GM19463 (cell line): ENCODE measurements at regions not wholly inside any gene's neighbourhood (a gene's known extent, or its start where the extent isn't known, plus 50 kb on each side); places are given as distances from the start of the nearest gene placed in this dataset.

Experiments used
- ATAC-seq: cut with Tn5 transposase; IDR thresholded peaks from one replicate; pipeline ENCODE4 v1.9.1; 2021; ENCODE audit warnings: mild to moderate bottlenecking, moderate library complexity; ENCODE audit not compliant: unreplicated experiment

GRCh38 chr2:64196963-64197362 is 52.7 kb upstream of the PELI1 start:
- no peak for ATAC-seq

- ATAC-seq: no peak
Measured at GRCh38 chr2:64201151-64201550, 56.9 kb upstream of the PELI1 start.

GRCh38 chr2:64202206-64202845 is 58.1 kb upstream of the PELI1 start:
- ATAC-seq: no peak

DNA sequence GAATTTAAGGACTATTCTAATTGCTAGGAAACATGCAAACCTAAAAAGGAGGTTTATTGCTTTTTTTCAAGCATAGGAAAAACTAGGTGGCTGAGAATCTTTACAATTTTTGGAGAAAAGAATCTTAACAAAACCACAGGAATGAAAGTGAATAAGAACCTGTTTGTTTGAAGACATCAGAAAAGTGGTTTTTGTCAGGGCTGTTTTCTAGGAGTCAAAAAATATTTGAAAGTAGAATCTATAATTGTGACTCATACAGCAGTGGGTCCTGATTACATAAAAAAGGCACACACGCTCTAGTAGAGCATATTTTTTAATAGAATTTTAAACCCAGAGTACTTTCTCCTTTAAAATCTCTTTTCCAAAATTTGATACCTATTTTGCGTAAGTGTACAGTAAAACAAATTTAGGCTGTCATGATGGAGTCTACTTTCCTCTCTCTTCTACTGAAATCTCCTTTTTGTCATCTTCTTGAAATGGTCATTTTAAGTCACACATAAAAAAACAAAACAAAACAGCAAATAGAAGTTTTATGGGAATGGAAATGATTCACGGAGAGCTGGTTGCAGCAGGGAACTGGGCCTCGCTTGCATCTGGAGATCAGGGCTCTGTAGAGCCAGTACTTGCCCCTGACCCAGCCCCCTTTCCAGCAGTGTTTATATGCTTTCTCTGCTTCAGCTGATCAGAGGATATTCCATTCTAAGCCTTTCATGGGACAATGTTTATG is 59.1 kb upstream of the PELI1 start:
- no peak for ATAC-seq

DNA sequence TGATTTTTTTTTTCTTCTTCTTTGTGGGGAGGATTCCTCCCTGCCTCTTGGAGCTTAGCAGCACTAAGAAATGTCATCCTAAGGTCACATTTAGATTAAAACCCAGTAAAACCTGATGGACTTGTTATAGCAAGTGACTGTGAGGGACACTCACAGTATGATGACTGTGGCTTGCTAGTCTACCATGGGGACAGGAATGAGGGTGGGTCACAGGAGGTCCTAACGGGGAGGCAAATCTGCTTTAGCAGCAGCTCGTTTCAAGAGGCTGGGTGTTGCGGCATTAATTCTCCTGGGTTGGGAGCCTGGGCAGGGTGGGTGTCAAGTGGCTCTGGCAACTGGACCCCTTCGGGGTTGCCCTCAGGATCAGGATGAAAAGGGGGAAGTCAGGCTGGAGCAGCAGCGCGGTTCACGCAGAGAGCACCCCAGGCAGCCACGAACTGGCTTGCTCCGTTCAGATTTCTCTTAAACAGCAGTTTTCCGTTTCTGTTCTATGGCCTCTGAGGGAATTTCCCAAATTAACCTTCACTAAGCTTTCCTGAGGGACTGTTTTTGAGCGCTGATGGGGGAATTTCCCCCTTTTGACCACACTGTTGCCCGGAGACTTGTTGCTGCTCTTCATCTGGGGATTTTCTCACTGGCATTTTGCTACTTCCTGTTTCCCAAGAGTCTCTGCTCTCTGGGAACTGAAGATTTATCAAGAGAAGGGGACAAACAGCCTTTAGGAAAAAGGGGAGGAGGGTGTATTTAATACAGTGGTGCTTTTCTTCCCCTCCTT is 59.8 kb upstream of the PELI1 start:
- peak; percentile 78 for ATAC-seq

GRCh38 chr2:64204703-64205102 is 60.5 kb upstream of the PELI1 start:
- ATAC-seq: no peak

GRCh38 chr2:64205415-64205814 is 61.2 kb upstream of the PELI1 start:
- ATAC-seq: no peak

DNA sequence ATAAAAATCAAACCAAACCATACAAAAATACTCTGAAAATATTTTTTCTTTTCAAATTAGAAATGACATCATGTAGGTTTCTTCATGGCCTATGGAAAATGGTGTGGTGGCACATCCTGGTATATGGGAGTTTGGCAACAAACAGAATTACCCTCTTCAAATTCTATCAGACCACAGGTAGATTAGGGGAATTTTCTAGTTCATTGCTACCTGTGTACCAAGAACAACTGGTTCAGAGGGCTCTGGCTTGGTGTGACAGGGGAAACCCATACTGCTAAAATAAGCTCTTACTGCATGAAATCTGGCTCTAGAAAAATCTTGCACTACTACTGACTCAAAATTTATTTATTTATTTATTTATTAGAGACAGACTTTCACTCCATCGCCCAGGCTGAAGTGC is 63.4 kb upstream of the PELI1 start:
- no peak for ATAC-seq

DNA sequence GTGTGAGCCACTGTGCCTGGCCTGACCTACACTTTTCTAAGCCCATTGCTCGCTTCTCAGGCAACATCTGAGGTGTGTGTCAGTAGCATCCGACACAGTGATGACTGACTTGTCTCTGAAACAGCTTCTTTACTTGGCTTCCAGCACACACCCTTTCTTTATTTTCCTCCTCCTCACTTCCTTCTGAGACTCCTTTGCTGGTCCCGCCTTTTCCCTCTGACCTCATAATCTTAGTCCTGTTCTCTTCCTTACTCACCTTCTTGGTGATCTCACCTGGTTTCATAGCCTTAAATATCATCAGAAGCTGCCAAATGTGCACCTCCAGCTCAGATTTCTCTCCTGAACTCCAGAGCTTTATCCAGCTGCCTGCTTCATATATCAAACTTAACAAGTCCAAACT is 66.6 kb upstream of the PELI1 start:
- no peak for ATAC-seq

- ATAC-seq: no peak
Measured at GRCh38 chr2:64211276-64211921, 67.2 kb upstream of the PELI1 start.

DNA sequence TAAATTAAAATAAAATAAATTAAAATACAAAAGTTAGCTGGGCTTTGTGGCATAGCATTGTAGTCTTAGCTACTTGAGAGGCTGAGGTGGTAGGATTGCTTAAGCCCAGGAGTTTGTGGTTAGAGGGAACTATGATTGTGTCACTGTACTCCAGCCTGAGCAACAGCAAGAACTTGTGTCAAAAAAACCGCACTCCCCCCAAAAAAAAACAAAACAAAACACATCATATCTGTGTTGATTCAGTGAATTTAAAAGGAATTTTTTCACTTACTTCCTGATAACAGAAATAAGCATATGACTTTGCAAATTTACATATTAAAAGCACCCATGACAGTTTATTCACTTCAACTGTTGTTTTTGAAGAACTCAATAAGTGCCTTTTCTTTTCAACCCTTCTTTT is 68.1 kb upstream of the PELI1 start:
- no peak for ATAC-seq

DNA sequence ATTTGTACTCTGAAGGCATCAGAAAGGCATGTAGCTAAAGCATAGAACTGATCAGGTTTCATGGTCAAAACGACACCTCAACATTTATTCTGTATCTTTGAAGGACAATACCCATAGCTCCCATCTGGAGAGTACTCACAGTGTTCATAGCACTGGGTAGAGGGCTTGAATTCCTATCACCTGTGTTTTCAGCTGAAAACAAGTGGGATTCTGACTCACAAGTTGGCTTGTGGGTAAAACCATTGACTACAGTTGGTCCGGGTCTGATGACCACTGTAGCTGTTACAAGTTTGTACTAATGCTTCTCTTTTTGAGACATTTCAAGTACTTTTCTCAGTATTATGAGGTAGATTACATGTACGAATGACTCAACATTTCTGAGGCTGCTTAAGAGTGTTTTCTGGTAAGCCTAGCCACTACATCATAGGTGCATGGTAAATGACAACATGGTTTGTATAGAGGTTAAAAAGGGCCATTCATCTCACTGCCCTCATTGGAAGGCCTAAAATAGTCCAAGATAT is 68.6 kb upstream of the PELI1 start:
- peak; percentile 35 for ATAC-seq

GRCh38 chr2:64213532-64214275 is 69.5 kb upstream of the PELI1 start:
- ATAC-seq: peak; percentile 31

- peak; percentile 46 for ATAC-seq
Measured at GRCh38 chr2:64214281-64215115, 70.3 kb upstream of the PELI1 start.

DNA sequence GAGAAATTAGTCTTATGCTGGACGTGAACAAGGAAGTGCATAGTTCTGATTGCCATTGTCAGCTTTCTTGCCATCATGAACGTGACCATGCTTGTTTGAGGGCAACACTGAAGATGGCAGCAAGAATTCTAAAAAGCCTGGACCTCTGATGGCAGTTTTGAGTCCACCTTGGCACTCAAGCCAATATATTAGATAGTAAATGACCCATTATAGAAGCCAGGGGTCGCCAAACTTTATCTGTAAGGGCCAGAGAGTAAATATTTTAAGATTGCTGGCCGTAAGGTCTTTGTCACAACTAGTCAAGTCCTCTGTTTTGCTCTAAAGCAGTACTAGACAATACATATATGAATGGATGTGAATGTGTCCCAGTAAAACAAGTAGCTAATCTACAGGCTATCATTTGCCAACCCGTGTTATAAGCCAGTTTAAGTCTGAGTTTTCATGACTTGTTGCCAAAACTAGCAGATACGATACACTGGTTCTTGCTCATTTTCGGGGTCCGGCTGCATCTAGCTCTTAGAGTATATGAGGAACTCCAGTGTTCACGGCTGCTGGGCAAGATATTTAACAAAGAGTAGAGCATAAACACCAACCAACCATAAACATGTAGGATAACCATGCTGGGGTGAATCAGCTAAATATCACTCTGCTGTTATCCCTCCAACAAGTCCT is 73.1 kb upstream of the PELI1 start:
- ATAC-seq: no peak

DNA sequence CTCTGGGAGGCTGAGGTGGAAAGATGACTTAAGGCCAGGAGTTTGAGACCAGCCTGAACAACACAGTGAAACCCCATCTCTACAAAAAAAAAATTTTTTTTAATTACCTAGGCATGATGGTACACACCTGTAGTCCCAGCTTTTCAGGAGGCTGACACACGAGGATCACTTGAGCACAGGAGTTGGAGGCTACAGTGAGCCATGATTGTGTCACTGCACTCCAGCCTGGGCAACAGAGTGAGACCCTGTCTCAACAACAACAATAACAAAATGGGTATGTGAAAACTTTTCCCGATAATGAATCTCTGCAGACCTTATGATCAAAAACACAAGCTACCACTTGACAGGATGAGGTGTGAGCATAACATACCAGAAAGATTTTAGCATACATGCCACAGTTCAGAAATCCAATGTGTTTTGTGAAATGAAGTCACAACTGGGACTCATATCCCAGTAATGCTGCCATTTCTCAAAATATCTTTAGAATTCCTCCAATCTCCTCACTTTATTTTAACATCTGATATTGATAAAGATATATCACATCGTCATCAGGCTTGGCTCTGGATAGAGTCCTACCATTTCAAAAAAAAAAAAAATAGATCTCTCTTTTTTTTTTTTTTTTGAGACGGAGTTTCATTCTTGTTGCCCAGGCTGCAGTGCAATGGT is 74.0 kb upstream of the PELI1 start:
- ATAC-seq: no peak

GRCh38 chr2:64219149-64219548 is 74.9 kb upstream of the PELI1 start:
- ATAC-seq: no peak

GRCh38 chr2:64220265-64220664 is 76.0 kb upstream of the PELI1 start:
- ATAC-seq: no peak
